ENCODE measurements at regions not wholly inside any gene's neighbourhood (a gene's known extent, or its start where the extent isn't known, plus 50 kb on each side); places are given as distances from the start of the nearest gene placed in this dataset.

DNA sequence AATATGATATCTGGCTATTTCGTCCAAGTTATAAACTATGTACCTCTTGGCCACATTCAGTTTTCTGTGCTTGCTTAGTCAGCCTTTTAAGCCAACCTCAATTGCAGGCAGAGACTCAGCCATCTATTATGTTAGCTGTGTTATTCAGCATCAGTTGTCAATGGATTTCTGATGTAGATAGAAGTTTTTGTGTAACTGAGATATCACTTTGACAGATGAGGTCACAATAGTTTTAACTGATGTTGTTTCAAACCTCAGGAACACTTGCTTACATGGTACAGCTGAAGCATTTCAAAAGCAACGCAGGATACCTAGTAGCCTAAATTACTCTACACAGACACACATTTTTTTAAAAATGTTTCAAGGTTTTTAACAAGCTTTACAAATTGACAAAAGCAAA lies 1478.0 kb downstream of the NCAM2 start:
- no peak overlapping the region for H3K27ac ChIP-seq
- no peak for TF ChIP-seq ZFX (IDR thresholded peaks at IDR 0.05; ENCODE audit: borderline replicate concordance)
- TF ChIP-seq, protein P1, sequence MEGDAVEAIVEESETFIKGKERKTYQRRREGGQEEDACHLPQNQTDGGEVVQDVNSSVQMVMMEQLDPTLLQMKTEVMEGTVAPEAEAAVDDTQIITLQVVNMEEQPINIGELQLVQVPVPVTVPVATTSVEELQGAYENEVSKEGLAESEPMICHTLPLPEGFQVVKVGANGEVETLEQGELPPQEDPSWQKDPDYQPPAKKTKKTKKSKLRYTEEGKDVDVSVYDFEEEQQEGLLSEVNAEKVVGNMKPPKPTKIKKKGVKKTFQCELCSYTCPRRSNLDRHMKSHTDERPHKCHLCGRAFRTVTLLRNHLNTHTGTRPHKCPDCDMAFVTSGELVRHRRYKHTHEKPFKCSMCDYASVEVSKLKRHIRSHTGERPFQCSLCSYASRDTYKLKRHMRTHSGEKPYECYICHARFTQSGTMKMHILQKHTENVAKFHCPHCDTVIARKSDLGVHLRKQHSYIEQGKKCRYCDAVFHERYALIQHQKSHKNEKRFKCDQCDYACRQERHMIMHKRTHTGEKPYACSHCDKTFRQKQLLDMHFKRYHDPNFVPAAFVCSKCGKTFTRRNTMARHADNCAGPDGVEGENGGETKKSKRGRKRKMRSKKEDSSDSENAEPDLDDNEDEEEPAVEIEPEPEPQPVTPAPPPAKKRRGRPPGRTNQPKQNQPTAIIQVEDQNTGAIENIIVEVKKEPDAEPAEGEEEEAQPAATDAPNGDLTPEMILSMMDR (IDR thresholded peaks at IDR 0.05): no peak

DNA sequence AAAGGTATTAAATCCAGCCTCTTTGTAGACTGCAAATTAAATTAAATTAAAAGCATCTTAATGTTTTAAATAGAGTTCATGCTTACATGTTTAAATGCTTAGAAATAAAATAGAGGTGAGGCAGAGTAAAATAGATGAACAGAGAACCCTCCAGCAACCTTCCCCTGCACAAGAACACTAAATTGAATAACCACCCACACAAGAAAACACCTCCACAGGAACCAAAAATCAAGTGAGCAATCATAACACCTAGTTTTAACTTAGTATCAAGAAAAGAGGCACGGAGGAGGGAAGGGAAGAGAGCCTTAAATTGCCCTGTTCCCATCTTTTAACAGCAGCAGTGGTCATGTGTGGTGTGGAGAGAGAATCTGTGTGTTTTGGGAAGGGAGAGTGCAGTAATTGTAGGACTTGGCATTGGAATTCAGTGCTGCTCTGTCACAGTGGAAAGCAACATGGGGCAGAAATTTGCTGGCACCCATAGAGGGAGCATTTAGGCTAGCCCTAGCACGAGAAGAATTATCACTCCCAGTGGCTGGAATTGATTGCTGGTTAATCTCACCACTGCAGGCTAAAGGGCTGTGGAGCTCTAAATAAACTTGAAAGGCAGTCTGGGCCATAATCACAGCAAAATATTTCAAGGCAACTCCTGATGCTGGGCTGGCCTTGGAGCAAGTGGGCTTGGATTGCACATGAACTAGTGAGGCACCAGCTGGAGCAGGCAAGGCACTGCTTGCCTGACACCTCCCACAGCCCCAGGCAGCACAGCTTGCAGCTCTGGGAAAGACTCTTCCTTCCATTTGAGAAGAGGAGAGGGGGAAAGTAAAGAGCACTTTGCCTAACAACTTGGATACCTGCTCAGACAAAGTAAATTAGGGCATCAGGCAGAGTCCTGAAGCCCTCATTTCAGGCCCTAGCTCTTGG lies 1478.8 kb downstream of the NCAM2 start:
- no peak for TF ChIP-seq ZFX (IDR thresholded peaks at IDR 0.05; ENCODE audit: borderline replicate concordance)
- TF ChIP-seq, protein P1 (IDR thresholded peaks at IDR 0.05): no peak
- no peak overlapping the region for H3K27ac ChIP-seq

DNA sequence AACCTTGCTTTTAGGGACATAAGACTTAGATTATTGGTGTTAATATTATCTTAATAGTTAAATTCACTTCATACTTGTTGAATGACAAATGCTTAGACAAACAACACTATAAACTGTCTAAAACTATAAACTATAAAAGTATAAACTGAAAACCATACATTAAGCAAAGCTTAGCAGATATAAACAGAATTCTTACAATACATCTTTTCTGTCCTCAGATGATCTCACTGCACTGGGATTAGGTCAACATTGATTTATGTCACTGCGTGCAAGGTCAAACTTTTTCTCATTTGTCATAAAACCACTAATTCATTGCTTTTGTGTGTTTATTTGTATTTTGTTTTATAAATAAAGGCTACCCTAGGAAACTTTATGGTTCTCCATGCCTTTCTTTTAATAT lies 1491.8 kb downstream of the NCAM2 start:
- TF ChIP-seq, protein P1 (IDR thresholded peaks at IDR 0.05): no peak
- TF ChIP-seq ZFX (IDR thresholded peaks at IDR 0.05; ENCODE audit: borderline replicate concordance): no peak
- H3K27ac ChIP-seq: no peak overlapping the region

DNA sequence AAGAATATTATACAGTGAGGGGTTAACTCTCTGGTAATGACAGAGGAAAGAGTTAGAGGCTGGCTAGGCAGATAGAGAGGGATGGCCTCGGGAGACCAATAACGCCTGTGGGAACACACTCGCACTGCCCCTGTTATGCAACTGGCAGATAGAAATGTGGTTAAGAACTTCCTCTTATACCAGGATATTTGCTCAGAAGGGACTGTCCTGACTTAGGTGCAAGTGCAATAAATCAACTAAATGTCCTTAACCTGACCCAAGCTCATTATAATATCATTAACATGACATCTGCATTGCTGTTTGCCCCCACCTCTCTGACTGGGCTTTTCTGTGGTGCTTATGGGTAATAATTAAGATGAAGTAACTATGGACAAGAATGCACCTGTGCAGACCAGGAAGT lies 1518.0 kb downstream of the NCAM2 start:
- no peak for TF ChIP-seq ZFX (IDR thresholded peaks at IDR 0.05; ENCODE audit: borderline replicate concordance)
- TF ChIP-seq, protein P1 (IDR thresholded peaks at IDR 0.05): no peak
- no peak overlapping the region for H3K27ac ChIP-seq

DNA sequence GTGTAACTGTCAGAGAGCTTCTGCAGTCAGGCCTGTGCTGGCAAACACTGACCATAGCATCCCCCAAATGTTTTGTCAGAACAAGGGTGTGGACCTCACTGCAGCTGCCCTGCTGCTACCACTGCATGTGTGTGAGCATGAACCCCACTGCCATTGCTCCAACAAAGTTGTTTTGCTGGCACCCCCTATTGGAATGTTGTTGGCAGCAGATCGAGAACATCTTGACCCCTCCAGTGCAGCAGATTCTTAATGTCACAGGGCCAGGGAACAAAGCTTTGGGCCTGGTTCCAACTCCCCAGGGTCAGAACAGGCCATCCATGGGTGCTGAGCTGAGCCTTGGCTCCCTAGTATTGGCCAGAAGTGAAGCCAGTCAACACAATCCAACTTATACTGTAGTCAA lies 1537.4 kb downstream of the NCAM2 start:
- TF ChIP-seq, protein P1 (IDR thresholded peaks at IDR 0.05): no peak
- TF ChIP-seq ZFX (IDR thresholded peaks at IDR 0.05; ENCODE audit: borderline replicate concordance): no peak
- H3K27ac ChIP-seq: no peak overlapping the region

DNA sequence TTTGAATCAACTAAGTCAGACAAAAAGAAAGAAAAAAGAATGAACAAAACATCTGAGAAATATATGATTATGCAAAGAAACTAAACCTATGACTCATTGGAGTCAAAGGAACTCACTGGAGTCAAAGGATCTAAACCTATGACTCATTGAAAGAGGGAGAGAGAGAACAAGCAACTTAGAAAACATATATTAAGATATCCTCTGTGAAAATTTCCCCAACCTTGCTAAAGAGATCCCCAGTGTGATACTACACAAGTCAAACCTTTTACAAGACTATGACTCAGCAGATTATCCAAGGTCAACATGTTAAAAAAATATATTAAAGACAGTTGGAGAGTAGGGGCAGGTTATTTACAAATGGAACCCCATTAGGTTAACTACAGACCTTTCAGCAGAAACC lies 1538.3 kb downstream of the NCAM2 start:
- no peak for TF ChIP-seq ZFX (IDR thresholded peaks at IDR 0.05; ENCODE audit: borderline replicate concordance)
- TF ChIP-seq, protein P1 (IDR thresholded peaks at IDR 0.05): no peak
- H3K27ac ChIP-seq: no peak overlapping the region

DNA sequence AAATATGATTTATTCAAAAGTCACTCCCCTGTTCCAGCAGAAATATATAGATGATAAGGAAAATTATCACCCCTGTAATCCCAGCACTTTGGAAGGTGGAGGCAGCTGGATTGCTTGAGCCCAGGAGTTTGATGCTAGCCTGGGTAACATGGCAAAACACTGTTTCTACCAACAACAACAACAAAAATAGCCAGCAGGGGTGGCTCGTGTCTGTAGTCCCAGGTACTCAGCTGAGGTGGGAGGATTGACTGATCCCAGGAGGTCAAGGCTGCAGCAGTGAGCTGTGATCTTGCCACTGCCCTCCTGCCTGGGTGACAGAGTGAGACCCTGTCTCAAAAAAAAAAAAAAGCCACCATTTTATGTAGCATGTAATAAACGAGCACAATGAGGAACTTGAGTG lies 1546.5 kb downstream of the NCAM2 start:
- H3K27ac ChIP-seq: no peak overlapping the region
- TF ChIP-seq, protein P1 (IDR thresholded peaks at IDR 0.05): no peak
- no peak for TF ChIP-seq ZFX (IDR thresholded peaks at IDR 0.05; ENCODE audit: borderline replicate concordance)

All from 22Rv1 (cell line).